Activated CD4-positive, alpha-beta T cell treated with anti-CD3 and anti-CD28 coated beads for 1 hour (primary cell): ENCODE measurements at regions not wholly inside any gene's neighbourhood (a gene's known extent, or its start where the extent isn't known, plus 50 kb on each side); places are given as distances from the start of the nearest gene placed in this dataset.
"Not testable (repeated sequence)": the region's sequence is repeated elsewhere in the genome, so short reads cannot be mapped to it uniquely, and the experiment has no call there.

ENCODE experiments used
- DNase-seq: peaks from one replicate; pipeline ENCODE4 v3.0.0-alpha.2; 2020

DNA sequence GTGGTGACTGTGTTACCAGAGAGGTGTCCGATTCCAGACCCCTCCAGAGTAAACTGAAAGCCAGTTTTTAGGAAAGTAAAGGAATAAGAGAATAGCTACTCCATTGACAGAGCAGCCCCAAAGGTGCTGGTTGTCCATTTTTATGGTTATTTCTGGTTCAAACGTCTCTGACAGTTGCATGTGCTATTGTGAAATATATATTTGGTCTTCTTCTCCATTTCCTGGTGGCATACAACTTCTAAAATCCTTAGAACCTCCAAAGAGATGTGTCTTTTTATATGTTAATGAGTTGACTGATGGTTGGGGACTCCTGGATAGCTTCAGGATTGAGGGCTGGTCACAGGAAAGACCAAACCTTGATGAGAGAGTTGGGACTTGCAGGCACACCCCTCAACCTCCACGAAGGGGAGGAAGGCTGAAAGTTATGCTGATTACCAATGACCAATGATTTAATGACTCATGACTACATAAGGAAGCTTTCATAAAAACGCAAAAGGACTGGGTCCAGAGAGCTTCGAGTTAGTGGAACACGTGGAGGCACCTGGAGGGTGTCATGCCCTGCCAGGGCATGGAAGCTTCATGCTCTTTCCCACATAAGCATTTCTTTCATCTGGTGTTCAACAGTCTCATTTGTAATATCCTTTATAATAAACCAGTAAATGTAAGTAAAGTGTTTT lies 100.7 kb downstream of the SLC16A1 start:
- DNase-seq, result no peak

DNA sequence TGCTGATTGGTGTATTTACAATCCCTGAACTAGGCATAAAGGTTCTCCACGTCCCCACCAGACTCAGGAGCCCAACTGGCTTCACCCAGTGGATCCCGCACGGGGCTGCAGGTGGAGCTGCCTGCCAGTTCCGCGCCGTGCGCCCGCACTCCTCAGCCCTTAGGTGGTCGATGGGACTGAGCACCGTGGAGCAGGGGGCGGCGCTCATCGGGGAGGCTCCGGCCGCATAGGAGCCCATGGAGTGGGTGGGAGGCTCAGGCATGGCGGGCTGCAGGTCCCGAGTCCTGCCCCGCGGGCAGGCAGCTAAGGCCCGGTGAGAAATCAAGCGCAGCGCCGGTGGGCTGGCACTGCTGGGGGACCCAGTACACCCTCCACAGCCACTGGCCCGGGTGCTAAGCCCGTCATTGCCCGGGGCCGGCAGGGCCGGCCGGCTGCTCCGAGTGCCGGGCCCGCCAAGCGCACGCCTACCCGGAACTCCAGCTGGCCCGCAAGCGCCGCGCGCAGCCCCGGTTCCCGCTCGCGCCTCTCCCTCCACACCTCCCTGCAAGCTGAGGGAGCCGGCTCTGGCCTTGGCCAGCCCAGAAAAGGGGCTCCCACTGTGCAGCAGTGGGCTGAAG lies 101.5 kb downstream of the SLC16A1 start:
- not testable (repeated sequence) for DNase-seq

- not testable (repeated sequence) for DNase-seq
Observed at GRCh38 chr1:112853915-112854314, 102.1 kb downstream of the SLC16A1 start.

DNA sequence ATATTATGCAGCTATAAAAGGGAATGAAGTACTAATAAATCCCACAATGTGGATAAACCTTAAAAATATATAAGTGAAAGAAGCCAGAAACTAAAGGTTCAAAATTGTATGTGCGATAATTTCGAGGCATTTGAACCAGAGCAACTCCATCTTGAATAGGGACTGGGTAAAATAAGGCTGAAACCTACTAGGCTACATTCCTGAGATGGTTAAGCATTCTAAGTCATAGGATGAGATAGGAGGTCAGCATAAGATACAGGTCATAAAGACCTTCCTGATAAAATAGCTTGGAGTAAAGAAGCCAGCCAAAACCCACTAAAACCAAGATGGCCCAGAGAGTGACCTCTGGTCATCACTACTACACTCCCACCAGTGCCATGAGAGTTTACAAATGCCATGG lies 103.1 kb downstream of the SLC16A1 start:
- DNase-seq, result no peak

DNA sequence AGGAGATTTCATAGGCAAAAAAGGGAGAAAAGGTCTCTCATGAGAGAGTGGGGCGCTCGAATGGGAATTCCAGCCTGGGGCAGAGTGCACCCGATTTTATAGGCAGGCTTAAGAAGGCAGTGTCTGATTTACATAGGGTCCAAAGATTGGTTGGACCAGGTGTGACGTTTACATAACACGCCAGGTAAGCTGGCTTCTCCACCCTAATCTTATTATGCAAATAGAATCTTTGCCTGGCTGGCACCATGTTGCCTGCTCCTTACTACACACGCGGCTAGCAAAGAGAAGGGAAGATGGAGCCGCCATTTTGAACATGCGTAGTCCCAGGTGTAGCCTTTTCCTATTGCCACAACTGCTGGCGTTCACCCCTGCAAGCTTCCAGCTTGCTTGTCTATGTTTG lies 103.7 kb downstream of the SLC16A1 start:
- no peak for DNase-seq

DNA sequence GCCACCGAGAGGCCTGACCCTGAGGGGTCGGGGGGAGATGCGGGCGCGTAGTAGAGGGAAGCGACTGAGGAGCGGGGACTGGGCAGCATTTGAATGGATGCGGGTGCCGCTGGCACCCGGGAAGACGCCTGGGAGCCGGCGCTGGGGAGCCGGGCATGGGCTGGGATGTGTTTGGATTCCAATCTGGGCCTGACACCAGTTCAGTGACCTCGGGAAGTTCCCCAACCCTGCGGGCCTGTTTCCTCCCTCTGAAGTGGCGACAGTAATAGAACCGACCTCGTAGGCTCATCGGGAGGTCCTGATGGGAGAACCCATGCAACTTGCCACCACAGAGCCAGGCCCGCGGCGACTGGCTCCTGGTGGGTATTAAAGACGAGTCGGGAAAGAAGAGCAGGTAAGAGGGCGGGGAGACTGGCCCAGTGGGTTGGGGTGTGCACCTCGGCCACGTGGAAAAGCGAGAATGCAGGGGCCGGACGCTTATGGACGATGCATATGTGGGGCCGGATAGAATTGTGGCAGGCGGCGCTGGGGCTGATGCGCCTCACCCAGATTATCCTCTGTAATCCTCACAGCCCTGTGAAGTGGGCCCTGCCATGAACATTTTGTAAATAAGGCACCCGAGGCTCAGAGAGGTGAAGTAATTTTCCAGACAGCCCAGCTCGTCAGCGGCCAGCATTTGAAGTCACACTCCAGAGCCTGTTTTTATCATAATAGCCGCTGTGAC lies 105.8 kb downstream of the SLC16A1 start:
- no peak for DNase-seq

- DNase-seq, result no peak
Observed at GRCh38 chr1:112849425-112850033, 106.5 kb downstream of the SLC16A1 start.

- no peak for DNase-seq
Observed at GRCh38 chr1:112841825-112842224, 114.2 kb downstream of the SLC16A1 start.

- DNase-seq, result no peak
Observed at GRCh38 chr1:112840631-112841624, 115.1 kb downstream of the SLC16A1 start.

DNA sequence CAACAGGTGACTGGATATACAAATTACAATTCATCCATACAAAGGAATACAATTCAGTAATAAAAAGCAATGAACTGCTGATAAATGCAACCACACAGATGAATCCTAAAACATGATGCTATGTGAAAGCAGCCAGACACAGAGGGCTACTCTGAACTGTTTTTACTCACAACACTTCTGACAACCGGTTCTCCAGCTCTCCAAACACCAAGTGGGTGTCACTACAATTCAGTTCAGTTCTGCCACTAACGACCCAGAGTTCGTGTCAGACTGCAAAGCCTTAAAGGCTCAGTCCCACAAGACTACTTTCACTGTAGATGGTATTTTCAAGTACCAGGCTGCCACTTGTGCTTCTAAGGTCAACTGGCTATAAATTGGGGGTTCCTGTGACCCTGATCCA lies 119.4 kb downstream of the SLC16A1 start:
- no peak for DNase-seq

DNA sequence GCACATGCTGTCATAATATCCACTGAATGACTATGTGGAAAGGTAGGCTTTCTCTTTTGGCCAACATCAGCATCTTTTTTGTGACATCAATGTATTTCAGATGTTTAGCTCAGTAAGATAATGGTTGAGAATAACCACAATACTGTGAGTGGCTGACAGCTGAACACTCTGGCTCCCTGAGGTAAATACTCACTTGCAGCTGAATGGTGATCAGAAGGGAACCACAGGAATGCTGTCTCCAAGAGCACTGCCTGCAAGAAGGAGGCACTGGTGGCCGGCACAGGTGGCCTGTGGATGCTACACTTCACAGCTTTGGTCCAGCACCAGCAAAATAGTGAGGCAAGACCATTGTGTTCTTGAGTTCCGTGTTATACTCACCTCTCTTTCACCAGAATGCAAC lies 118.7 kb upstream of the PPM1J start:
- DNase-seq, result no peak

GRCh38 chr1:112832259-112832658 lies 117.1 kb upstream of the PPM1J start:
- DNase-seq, result not testable (repeated sequence)

DNA sequence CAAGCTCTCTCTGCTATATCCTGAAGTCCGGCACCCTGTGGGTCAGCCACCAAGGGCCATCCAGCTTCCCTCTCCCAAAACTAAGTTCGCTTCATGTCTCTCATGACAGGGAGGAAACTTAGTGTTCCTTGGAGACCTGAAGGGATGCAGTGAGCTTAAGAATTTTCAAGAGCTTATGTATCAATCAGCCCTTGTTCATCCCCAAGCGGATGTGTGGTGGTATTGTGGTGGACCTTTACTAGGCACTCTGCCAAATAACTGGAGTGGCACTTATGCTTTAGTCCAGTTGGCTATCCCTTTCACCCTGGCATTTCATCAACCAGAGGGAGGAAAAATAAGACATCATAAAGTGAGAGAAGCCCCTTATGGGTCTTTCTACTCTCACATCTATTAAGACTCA lies 114.6 kb upstream of the PPM1J start:
- not testable (repeated sequence) for DNase-seq

- no peak for DNase-seq
Observed at GRCh38 chr1:112828716-112829115, 113.6 kb upstream of the PPM1J start.

DNA sequence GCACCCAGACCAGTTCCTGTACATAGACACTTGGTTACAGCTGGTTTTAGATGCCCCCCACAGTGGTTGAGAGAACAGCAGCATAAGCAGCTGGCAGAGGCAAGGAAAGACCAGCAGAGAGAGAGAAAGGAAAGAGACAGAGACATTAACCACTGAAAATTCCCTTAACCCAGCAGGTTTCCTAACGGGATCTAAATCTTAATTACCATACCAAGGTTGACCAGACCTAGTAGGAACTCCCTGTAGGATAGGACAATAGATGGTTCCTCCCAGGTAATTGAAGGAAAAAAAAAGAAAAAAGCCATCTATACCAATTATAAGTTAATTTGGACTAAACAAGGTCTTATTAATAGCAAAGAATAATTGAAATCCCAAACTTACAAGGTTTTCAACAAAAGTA lies 112.3 kb upstream of the PPM1J start:
- not testable (repeated sequence) for DNase-seq

DNA sequence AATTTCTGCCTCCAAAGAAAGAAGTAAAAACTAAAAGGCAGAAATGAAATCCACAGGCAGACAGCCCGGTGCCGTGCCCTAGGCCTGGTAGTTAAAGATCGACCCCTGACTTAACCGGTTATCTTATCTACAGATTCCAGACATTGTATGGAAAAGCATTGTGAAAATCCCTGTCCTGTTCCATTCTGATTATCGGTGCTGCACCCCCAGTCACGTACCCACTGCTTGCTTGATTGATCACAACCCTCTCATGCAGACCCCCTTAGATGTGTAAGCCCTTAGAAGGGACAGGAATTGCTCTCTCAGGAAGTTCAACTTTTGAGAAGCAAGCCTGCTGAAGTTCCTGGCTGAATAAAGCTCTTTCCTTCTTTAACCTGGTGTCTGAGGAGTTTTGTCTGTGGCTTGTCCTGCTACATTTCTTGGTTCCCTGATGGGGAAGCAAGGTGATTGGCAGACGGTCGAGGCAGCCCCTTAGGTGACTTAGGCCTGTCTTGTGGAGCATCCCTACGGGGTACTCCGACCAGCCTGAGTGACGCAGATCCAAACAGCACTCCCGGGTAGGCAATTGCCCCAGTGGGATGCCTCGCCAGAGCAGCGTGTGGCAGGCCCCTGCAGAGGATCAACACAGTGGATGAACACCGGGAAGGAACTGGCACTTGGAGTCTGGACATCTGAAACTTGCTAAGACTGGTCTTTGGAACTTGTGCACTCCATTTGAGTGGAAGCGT lies 111.2 kb upstream of the PPM1J start:
- DNase-seq, result no peak

- DNase-seq, result not testable (repeated sequence)
Observed at GRCh38 chr1:112825563-112826216, 110.6 kb upstream of the PPM1J start.

GRCh38 chr1:112825075-112825474 lies 109.9 kb upstream of the PPM1J start:
- not testable (repeated sequence) for DNase-seq

DNA sequence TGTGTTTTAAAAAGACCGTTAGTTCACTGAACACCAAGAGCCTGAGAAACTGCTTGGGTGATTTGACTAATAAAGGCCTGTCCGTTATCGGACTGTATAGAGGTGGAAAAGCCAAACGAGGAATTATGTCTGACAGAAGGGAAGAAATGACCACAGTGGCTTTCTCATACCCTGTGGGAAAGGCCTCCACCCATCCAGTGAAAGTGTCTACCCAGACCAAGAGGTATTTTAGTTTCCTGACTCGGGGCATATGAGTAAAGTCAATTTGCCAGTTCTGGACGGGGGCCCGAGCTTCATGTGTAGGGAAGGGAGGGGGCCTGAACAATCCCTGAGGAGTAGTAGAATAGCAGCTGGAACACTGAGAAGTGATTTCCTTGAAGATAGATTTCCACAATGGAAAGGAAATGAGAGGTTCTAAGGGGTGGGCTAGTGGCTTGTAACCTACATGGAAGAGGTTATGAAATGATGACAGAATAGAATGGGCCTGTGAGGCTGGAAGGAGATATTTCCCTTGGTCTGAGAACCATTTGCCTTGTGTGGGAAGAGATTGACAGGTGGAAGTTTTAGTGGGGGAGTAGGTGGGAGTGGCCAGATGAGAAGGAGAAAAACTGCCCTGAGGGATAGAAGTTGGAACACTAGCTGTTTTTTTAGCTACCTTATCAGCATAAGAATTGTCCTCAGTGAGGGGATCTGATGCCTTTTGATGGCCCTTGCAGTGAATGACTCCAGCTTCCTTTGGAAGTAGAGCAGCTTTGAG lies 106.4 kb upstream of the PPM1J start:
- DNase-seq, result not testable (repeated sequence)

- no peak for DNase-seq
Observed at GRCh38 chr1:112818990-112819689, 104.0 kb upstream of the PPM1J start.
